Astrocyte of the cerebellum (primary cell): ENCODE measurements at regions not wholly inside any gene's neighbourhood (a gene's known extent, or its start where the extent isn't known, plus 50 kb on each side); places are given as distances from the start of the nearest gene placed in this dataset.
"Not testable (repeated sequence)": the region's sequence is repeated elsewhere in the genome, so short reads cannot be mapped to it uniquely, and the experiment has no call there.

Source experiments
- DNase-seq: peaks from one replicate; pipeline ENCODE4 v3.0.0-alpha.2; 2011; ENCODE audit warnings: low read depth
- H3K4me3 ChIP-seq: 2 replicates; pipeline ENCODE4 v1.5.1; 2011; ENCODE audit warnings: mild to moderate bottlenecking, low read depth, low read length, moderate library complexity
- in situ Hi-C: cut with HindIII; loops from 2 replicates; pipeline ENCODE4 v1.10.0; 2017; ENCODE audit warnings: low sequenced_read_pairs
- TF ChIP-seq, protein P1 (sequence below): IDR thresholded peaks from 2 replicates; pipeline ENCODE4 v1.5.1; 2012; ENCODE audit warnings: low read length, low read depth, moderate library complexity, mild to moderate bottlenecking; ENCODE audit errors: missing control alignments

DNA sequence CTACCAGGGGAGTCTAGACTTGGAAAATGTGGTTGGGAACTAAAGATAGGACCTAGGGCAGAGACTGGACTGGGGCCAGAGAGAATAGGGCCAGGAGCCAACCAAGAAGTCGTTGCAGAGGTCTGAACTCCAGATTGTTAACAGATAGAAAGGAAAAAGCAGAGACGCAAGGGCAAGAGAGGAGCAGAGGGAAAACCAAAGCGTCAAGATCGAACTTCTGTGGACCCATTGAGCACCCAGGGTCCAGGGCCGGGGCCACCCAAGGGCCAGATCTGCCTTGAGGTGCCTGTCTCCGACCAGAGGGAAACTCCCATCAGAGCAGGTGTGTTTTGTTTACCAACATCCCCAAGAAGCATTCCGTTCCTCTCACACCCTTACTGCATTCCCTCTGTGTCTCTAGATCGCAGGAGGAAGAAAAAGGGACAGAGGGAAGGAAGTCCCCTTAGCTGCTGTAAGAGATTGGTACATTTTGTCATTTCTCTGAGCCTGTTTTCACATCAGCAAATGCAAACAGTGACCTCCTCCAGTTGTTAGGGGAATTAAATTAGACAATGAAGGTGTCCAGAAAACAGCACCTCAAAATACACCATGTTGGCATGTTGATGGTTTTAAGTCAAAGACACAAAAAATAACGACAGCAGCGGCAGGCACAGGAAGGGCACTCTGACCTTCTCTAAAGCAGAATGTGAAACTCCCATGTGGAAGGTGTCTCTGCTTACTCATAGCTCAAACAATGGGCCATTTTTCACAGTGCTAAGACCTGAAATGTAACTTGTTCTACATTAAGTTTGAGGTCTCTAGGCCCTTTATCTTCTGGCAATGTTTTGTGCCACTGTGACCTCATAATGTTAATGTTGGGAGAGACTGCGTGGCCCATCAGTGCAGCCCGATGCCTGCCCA lies 105.8 kb upstream of the RAB4A start:
- in situ Hi-C loops = loop anchor here (5.0 kb wide), 1 partner anchor 62 kb away; no protein-coding TSS in a partner anchor
- TF ChIP-seq, protein P1, sequence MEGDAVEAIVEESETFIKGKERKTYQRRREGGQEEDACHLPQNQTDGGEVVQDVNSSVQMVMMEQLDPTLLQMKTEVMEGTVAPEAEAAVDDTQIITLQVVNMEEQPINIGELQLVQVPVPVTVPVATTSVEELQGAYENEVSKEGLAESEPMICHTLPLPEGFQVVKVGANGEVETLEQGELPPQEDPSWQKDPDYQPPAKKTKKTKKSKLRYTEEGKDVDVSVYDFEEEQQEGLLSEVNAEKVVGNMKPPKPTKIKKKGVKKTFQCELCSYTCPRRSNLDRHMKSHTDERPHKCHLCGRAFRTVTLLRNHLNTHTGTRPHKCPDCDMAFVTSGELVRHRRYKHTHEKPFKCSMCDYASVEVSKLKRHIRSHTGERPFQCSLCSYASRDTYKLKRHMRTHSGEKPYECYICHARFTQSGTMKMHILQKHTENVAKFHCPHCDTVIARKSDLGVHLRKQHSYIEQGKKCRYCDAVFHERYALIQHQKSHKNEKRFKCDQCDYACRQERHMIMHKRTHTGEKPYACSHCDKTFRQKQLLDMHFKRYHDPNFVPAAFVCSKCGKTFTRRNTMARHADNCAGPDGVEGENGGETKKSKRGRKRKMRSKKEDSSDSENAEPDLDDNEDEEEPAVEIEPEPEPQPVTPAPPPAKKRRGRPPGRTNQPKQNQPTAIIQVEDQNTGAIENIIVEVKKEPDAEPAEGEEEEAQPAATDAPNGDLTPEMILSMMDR = no peak
- DNase-seq = no peak
- no peak overlapping the region for H3K4me3 ChIP-seq

DNA sequence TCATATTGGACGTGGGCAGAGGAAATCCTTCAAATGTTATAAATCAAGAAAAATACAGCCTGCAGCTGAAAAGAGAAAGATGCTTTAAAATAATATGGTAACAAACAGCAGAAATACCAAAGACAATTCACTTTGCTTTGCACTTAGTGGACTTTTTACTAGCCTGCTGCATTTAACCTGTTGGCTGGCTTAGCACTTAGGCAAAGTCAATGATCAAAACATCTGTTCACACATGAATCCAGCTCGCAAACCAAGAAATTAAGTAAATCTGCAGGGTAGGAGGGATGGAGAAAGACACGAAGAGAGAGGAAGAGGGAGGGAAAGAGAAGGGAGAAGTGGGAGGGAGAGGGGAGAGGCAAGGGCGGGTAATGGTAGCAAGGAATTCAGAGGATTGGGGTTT lies 103.6 kb upstream of the RAB4A start:
- in situ Hi-C loops = loop anchor here (5.0 kb wide), 1 partner anchor 60 kb away; no protein-coding TSS in a partner anchor
- no peak for DNase-seq
- no peak overlapping the region for H3K4me3 ChIP-seq
- TF ChIP-seq, protein P1 = no peak

DNA sequence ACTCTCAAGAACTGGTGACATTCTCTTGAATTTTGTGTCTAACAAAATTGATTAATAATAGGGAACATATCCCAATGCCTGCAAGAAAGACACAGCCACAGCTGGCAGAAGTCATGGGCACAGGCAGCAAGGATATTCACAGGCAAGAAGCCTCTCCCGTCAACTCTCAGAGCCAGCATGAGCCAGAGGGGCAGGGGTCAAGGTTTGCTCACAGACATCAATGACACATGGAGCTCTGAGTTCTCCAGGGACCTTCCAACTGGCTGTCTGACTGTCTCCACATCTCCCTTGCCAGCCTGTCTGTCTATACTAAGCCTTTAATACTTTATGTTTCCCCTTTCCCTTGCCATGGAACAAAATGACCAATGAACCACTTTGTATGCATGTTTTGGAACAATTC lies 101.5 kb upstream of the RAB4A start:
- in situ Hi-C loops = loop anchor here (5.0 kb wide), 1 partner anchor 58 kb away; no protein-coding TSS in a partner anchor
- TF ChIP-seq, protein P1 = no peak
- H3K4me3 ChIP-seq = no peak overlapping the region
- DNase-seq = no peak

DNA sequence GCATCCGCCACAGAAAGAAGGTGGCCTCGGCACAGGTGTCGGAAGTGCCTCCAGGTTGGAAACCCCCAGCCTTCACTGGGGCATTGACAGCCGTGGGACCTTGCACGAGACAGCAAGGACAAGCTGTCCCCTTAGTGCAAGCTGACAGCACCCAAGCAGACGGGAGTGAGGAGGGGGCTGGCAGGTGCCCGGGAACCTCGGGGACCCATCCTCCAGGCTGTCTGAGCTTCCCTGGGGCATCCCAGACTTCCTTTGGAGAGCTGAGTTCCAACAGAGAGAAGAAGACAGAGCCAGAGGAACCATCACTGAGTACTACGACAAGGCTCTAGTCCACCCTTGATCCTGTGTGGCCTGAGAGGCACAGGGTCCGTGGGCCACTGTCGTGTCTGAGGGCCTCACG lies 100.6 kb upstream of the RAB4A start:
- DNase-seq = no peak
- TF ChIP-seq, protein P1 = no peak
- in situ Hi-C loops = no loop called here
- H3K4me3 ChIP-seq = no peak overlapping the region

DNA sequence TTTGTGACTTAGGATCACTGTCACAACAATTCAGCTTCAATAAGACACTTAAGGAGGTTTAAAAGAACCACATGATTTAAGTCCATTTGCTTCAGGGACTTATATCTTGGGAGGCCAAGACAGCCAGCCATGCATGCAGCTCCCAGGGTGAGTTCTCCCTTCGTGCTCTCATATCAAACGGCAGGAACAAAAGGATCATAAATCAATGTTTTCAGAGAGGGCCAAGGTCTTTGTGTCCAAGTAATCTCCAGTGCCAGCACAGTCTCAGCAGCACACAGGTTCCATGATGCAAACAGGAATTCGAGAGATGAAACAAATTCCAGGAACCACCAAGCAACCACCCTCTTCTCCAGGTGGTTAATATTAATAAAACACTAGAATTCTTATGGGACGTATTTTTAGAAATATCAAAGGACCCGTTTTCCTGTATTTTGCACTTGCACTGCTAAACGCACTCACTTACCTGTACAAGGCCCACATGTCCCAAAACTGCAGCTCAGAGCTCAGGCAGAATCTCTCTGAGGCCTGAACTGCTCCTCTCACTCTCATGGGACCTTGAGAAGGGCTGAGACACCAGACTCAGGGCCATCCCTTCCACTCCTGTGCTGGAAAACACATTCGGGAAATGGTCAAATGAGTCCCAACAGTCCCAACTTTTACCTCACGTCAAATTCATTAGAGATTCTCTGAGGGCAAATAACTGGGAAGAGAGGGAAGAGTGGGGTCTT lies 100.0 kb upstream of the RAB4A start:
- TF ChIP-seq, protein P1 = no peak

DNA sequence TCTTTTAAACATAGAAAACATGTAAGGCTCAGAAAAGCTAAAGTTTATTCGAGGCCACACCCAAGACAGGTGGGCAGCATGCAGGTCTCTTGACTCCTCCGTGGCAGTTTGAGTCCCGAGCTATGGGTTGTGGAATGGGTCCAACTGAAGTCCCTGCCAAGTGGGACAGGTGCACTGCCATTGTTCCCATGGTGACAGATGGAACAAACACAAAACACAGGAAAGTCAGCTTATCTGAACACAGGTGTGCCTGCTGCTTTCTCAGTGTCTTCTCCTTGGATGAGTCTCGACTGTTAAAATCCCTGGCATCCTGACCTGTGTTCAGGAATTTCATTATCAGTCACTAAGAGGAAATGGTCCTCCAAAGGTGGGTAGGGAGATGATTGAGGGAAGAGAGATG lies 99.0 kb upstream of the RAB4A start:
- no peak for DNase-seq

More for the DNA sequence above, 100.0 kb upstream of the RAB4A start:
- no peak for DNase-seq
- in situ Hi-C loops = no loop called here
- no peak overlapping the region for H3K4me3 ChIP-seq

DNA sequence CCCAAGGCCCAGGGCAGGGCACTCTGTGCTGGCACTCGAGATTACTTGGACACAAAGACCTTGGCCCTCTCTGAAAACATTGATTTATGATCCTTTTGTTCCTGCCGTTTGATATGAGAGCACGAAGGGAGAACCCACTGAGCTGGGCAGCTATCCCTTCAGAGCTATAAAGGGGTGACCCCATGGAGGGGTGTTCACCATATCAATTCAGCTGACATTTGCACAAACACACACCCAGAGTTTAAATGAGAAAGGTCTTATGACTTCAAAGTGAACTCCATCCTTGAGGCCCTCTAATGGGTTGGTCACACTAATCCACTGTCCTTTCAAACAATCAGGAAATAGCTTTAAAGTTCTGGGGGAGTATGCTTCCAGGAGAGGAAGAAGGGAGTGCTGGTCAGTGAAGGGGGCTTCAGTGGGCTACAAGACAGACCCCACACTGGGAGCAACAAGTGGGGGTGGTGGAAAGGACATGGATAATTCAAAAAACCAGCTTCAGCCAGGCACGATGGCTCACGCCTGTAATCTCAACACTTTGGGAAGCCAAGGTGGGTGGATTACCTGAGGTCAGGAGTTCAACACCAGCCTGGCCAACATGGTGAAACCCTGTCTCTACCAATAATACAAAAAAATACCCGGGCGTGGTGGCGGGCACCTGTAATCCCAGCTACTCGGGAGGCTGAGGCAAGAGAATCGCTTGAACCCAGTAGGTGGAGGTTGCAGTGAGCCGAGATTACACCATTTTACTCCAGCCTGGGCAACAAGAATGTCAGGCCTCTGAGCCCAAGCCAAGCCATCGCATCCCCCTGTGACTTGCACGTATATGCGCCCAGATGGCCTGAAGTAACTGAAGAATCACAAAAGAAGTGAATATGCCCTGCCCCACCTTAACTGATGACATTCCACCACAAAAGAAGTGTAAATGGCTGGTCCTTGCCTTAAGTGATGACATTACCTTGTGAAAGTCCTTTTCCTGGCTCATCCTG lies 97.1 kb upstream of the RAB4A start:
- H3K4me3 ChIP-seq, DNase-seq, in situ Hi-C loops: not testable (repeated sequence)

More for the DNA sequence above, 99.0 kb upstream of the RAB4A start:
- in situ Hi-C loops = no loop called here
- TF ChIP-seq, protein P1 = no peak
- no peak overlapping the region for H3K4me3 ChIP-seq

DNA sequence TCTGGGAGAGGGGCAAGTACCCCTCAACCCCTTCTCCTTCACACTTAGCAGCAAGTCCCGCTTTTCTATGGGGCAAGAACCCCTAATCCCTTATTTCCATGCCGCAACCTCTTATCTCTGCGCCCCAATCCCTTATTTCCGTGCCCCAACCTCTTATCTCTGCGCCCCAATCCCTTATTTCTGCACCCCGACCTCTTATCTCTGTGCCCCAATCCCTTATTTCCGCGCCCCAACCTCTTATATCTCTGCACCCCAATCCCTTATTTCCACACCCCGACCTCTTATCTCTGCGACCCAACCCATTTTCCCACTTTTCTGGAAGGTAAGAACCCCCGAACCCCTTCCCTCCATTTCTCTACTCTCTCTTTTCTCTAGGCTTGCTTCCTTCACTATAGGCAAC lies 95.6 kb upstream of the RAB4A start:
- H3K4me3 ChIP-seq, DNase-seq, in situ Hi-C loops: not testable (repeated sequence)

DNA sequence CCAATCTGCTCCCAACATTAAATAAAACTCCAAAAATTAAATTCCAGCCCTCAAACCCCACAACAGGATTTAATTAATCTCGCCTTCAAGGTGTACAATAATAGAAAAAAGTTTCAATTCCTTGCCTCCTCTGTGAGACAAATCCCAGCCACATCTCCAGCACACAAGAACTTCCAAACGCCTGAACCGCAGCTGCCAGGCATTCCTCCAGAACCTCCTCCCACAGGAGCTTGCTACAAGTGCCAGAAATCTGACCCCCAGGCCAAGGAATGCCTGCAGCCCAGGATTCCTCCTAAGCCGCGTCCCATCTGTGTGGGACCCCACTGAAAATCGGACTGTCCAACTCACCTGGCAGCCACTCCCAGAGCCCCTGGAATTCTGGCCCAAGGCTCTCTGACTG lies 94.5 kb upstream of the RAB4A start:
- H3K4me3 ChIP-seq, DNase-seq, in situ Hi-C loops: not testable (repeated sequence)
